ENCODE measurements at regions not wholly inside any gene's neighbourhood (a gene's known extent, or its start where the extent isn't known, plus 50 kb on each side); places are given as distances from the start of the nearest gene placed in this dataset.

DNA sequence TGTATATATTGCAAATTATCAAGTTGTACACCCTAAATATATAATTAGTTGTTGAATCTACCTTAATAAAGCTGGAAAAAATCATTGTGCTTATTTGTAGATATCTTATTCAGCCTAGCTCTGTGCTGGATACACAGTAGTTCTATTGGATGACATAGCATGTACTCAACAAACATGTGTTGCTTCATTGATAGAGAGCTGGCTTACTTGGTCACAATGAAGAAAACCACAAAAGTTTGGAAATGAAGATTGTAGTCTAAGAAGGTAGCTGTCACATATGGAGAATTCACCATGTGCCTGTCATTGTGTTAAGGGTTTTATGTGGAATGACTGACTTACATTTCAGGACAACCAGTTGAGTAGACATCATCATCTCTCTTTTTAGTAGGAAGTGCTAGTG, 278.9 kb downstream of the LMO7 start:
- ChIA-PET POLR2A (no interaction called here), CTCF (no interaction called here)
- TF ChIP-seq REST (IDR thresholded peaks at IDR 0.05; ENCODE audit: insufficient read depth in 1 of 2, low read depth in 2 of 2, low read length in 1 of 2) (no peak), SIN3A (IDR thresholded peaks at IDR 0.05; ENCODE audit: borderline replicate concordance, insufficient read depth, low read depth, low read length) (no peak), CTCF (IDR thresholded peaks at IDR 0.05) (no peak), POLR2AphosphoS5 (IDR thresholded peaks at IDR 0.05; ENCODE audit: low read depth, low read length) (no peak), TCF7L2 (IDR thresholded peaks at IDR 0.05; ENCODE audit: low read depth, low read length) (no peak)
- Histone ChIP-seq H3K4me3 (ENCODE audit: low read depth in 2 of 2, low read length in 2 of 2) (no peak overlapping the region), H3K27ac (ENCODE audit: low read length) (no peak overlapping the region), H3K4me1 (ENCODE audit: control insufficient read depth, insufficient read depth, low read length) (no peaks in the 10 kb centered on the region), H3K27me3 (ENCODE audit: control insufficient read depth, insufficient read depth, low read length) (no peaks in the 10 kb centered on the region), H3K9me3 (ENCODE audit: control insufficient read depth, insufficient read depth, low read depth, low read length) (no peaks in the 10 kb centered on the region), H3K36me3 (ENCODE audit: control insufficient read depth, insufficient read depth, low read length) (no peaks in the 10 kb centered on the region)
- DNase-seq (ENCODE audit: low read depth, low spot score) (no peak), ATAC-seq (no peak)
- in situ Hi-C loops (cut with HindIII; ENCODE audit: low pct_unique_long_range_greater_than_20kb, low sequenced_read_pairs), result no loop called here
- no TSS peak for BruUV-seq (replicated peaks)
- intact Hi-C loops (cut with micrococcal nuclease; ENCODE audit: unreplicated experiment), result no loop called here

DNA sequence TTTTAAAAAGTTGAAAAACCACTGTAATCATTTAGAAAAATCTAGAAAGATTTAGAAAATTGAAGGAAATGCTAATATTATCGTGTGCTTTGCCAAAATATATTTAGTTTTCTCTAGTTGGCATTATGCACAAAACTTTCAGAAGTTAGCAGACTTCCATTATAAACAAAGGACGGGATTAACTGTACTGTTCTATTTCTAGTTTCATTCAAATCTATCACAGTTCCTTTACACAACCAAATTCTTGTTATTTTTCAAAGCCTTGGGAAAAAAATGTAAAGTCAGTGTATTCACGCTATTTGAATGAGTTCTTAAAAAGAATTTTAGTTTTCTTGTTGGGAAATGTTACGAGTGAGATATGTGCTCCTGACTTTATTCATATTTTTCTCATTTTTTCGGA, 277.8 kb downstream of the LMO7 start:
- no peaks in the 10 kb centered on the region for H3K4me1 ChIP-seq (ENCODE audit: control insufficient read depth, insufficient read depth, low read length)
- in situ Hi-C loops (cut with HindIII; ENCODE audit: low pct_unique_long_range_greater_than_20kb, low sequenced_read_pairs), result no loop called here
- no peaks in the 10 kb centered on the region for H3K36me3 ChIP-seq (ENCODE audit: control insufficient read depth, insufficient read depth, low read length)
- no peak for TF ChIP-seq REST (IDR thresholded peaks at IDR 0.05; ENCODE audit: insufficient read depth in 1 of 2, low read depth in 2 of 2, low read length in 1 of 2)
- TF ChIP-seq POLR2AphosphoS5 (IDR thresholded peaks at IDR 0.05; ENCODE audit: low read depth, low read length), result no peak
- no peak for TF ChIP-seq SIN3A (IDR thresholded peaks at IDR 0.05; ENCODE audit: borderline replicate concordance, insufficient read depth, low read depth, low read length)
- no peak for TF ChIP-seq CTCF (IDR thresholded peaks at IDR 0.05)
- no peak for TF ChIP-seq TCF7L2 (IDR thresholded peaks at IDR 0.05; ENCODE audit: low read depth, low read length)
- ChIA-PET POLR2A (no interaction called here), CTCF (no interaction called here)
- ATAC-seq (no peak), DNase-seq (ENCODE audit: low read depth, low spot score) (no peak)
- BruUV-seq (replicated peaks), result no TSS peak
- H3K27me3 ChIP-seq (ENCODE audit: control insufficient read depth, insufficient read depth, low read length), result no peaks in the 10 kb centered on the region
- no peaks in the 10 kb centered on the region for H3K9me3 ChIP-seq (ENCODE audit: control insufficient read depth, insufficient read depth, low read depth, low read length)
- no peak overlapping the region for H3K4me3 ChIP-seq (ENCODE audit: low read depth in 2 of 2, low read length in 2 of 2)
- intact Hi-C loops (cut with micrococcal nuclease; ENCODE audit: unreplicated experiment), result no loop called here
- no peak overlapping the region for H3K27ac ChIP-seq (ENCODE audit: low read length)

Measured in Panc1 (cell line).